Endothelial cell of umbilical vein (primary cell): ENCODE measurements at regions not wholly inside any gene's neighbourhood (a gene's known extent, or its start where the extent isn't known, plus 50 kb on each side); places are given as distances from the start of the nearest gene placed in this dataset.

Source experiments
- BruUV-seq: library from RNA; stranded (reverse); fragments of 400-500 nt; replicated peaks from 2 replicates; lab custom pipeline; 2021; lab: Mats Ljungman, UMichigan
- CTCF ChIA-PET: fragments of 300-600, 350-600 bp; sonication (Branson Sonifier 250); formaldehyde crosslinking; loops from one replicate; lab custom pipeline; 2021; ENCODE audit warnings: antibody characterized with exemption, inconsistent platforms; lab: Charles Lee
- POLR2A ChIA-PET: fragments of 300-600, 350-600 bp; sonication (Branson Sonifier 250); formaldehyde crosslinking; loops from one replicate; lab custom pipeline; 2021; ENCODE audit warnings: antibody characterized with exemption, inconsistent platforms; lab: Charles Lee
- DNase-seq: peaks from one replicate; pipeline ENCODE4 v3.0.0-alpha.2; 2011; ENCODE audit warnings: low read depth, low spot score
- FAIRE-seq: peaks from 2 replicates; lab custom pipeline; 2011; peaks lifted over from hg19 to GRCh38; lab: Jason Lieb, UNC
- H2AFZ ChIP-seq: 2 replicates; pipeline ENCODE4 v1.6.0; 2012; ENCODE audit warnings: low read depth, low read length, control low read depth, inconsistent platforms
- H3K27ac ChIP-seq: 2 replicates; pipeline ENCODE4 v1.5.1; 2011; ENCODE audit warnings: low read depth, mild to moderate bottlenecking, control low read depth, low read length, moderate library complexity; ENCODE audit not compliant: insufficient read depth
- H3K27me3 ChIP-seq, 2 experiments: 2 replicates each; pipeline versions ENCODE4 v1.6.0 to v1.6.1; 2011; ENCODE audit warnings: low read length in 2 of 2, mixed read lengths in 1 of 2; ENCODE audit not compliant: control insufficient read depth in 2 of 2, insufficient read depth in 2 of 2
- H3K36me3 ChIP-seq, 2 experiments: 2 replicates in 1 of 2; 3 replicates in 1 of 2; pipeline ENCODE4 v1.5.1; 2011; ENCODE audit warnings: low read length in 2 of 2, mild to moderate bottlenecking in 1 of 2, moderate library complexity in 1 of 2; ENCODE audit not compliant: control insufficient read depth in 2 of 2, insufficient read depth in 2 of 2; ENCODE audit errors: extremely low read depth in 1 of 2
- H3K4me1 ChIP-seq: 3 replicates; pipeline ENCODE4 v1.5.1; 2011; ENCODE audit warnings: mild to moderate bottlenecking, low read length; ENCODE audit not compliant: control insufficient read depth, insufficient read depth; ENCODE audit errors: extremely low read depth
- H3K4me2 ChIP-seq: 2 replicates; pipeline ENCODE4 v1.6.1; 2011; ENCODE audit warnings: low read length, control low read depth, mixed read lengths; ENCODE audit not compliant: insufficient read depth
- H3K4me3 ChIP-seq, 3 experiments: fragments of 200-600 bp in 1 of 3; sonication (generic), shearing (Covaris generic) in 1 of 3; replicated peaks in 1 of 3; 2 replicates each; pipeline ENCODE4 v1.5.1; 2011 to 2016; ENCODE audit warnings: control low read depth in 3 of 3, low read length in 3 of 3, mild to moderate bottlenecking in 2 of 3, inconsistent platforms in 1 of 3, low read depth in 1 of 3, moderate library complexity in 1 of 3; ENCODE audit not compliant: insufficient read depth in 1 of 3
- H3K79me2 ChIP-seq: 2 replicates; pipeline ENCODE4 v1.6.0; 2012; ENCODE audit warnings: low read length, inconsistent platforms; ENCODE audit not compliant: control insufficient read depth, insufficient read depth
- H3K9ac ChIP-seq: replicated peaks from 2 replicates; pipeline ENCODE3; 2011; ENCODE audit warnings: low read length, control low read depth; ENCODE audit not compliant: insufficient read depth; ENCODE audit errors: extremely low read depth
- H3K9me1 ChIP-seq: replicated peaks from 3 replicates; pipeline ENCODE4 v1.6.0; 2011; ENCODE audit warnings: mild to moderate bottlenecking, low read length; ENCODE audit not compliant: control insufficient read depth, insufficient read depth; ENCODE audit errors: extremely low read depth
- H3K9me3 ChIP-seq: replicated peaks from 2 replicates; pipeline ENCODE4 v1.5.1; 2012; ENCODE audit warnings: low read length, inconsistent platforms; ENCODE audit not compliant: control insufficient read depth, insufficient read depth
- H4K20me1 ChIP-seq: replicated peaks from 2 replicates; pipeline ENCODE3; 2011; ENCODE audit warnings: mild to moderate bottlenecking, low read length; ENCODE audit not compliant: control insufficient read depth, insufficient read depth; ENCODE audit errors: extremely low read depth
- EZH2 ChIP-seq: IDR thresholded peaks from 2 replicates; pipeline ENCODE4 v1.6.1; 2012; ENCODE audit warnings: borderline replicate concordance, low read depth, mild to moderate bottlenecking, moderate library complexity, low read length, inconsistent platforms; ENCODE audit not compliant: severe bottlenecking
- FOS ChIP-seq: IDR thresholded peaks from 2 replicates; pipeline ENCODE4 v1.6.1; 2011; ENCODE audit warnings: mild to moderate bottlenecking, low read length, moderate library complexity, borderline replicate concordance; ENCODE audit not compliant: insufficient read depth
- GATA2 ChIP-seq: IDR thresholded peaks from 2 replicates; pipeline ENCODE4 v1.7.0; 2011; ENCODE audit warnings: low read depth, mild to moderate bottlenecking, moderate library complexity, mixed read lengths, low read length; ENCODE audit not compliant: insufficient read length, insufficient read depth
- JUN ChIP-seq: IDR thresholded peaks from 2 replicates; pipeline ENCODE4 v1.6.1; 2011; ENCODE audit warnings: borderline replicate concordance, low read depth; ENCODE audit not compliant: insufficient read length, insufficient read depth
- MYC ChIP-seq: IDR thresholded peaks from one replicate; pipeline ENCODE4 v1.6.1; 2011; ENCODE audit warnings: mild to moderate bottlenecking, low read depth, low read length
- POLR2A ChIP-seq: IDR thresholded peaks from 2 replicates; pipeline ENCODE4 v1.6.1; 2012; ENCODE audit warnings: low read depth, mild to moderate bottlenecking, control low read depth, low read length
- POLR2AphosphoS5 ChIP-seq: IDR thresholded peaks from 2 replicates; pipeline ENCODE4 v1.6.1; 2012; ENCODE audit warnings: low read depth, mild to moderate bottlenecking, control low read depth, low read length, moderate library complexity; ENCODE audit not compliant: insufficient read depth
- dilution Hi-C: fragments of 300-500 bp; cut with MboI; formaldehyde crosslinking; loops from one replicate; pipeline ENCODE4 v1.15.0; 2019; ENCODE audit warnings: low sequenced_read_pairs; ENCODE audit not compliant: extremely low pct_ligation_motif_present
- intact Hi-C: fragments of 100-400 bp; cut with micrococcal nuclease; formaldehyde crosslinking; loops from one replicate; pipeline ENCODE4 v1.10.0; 2022
- TF ChIP-seq, protein P1 (sequence below), 2 donors: IDR thresholded peaks; 1 replicate in 1 of 2; 2 replicates in 1 of 2; pipeline ENCODE4 v1.5.1; 2011; ENCODE audit warnings: low read length in 2 of 2, mild to moderate bottlenecking in 2 of 2, moderate library complexity in 2 of 2, control low read depth in 1 of 2, inconsistent platforms in 1 of 2, low read depth in 1 of 2; ENCODE audit not compliant: insufficient read depth in 1 of 2; ENCODE audit errors: extremely low read depth in 1 of 2
- TF ChIP-seq, protein P2 (sequence below): IDR thresholded peaks from 2 replicates; pipeline ENCODE4 v1.6.1; 2011; ENCODE audit not compliant: insufficient read depth, insufficient read length

DNA sequence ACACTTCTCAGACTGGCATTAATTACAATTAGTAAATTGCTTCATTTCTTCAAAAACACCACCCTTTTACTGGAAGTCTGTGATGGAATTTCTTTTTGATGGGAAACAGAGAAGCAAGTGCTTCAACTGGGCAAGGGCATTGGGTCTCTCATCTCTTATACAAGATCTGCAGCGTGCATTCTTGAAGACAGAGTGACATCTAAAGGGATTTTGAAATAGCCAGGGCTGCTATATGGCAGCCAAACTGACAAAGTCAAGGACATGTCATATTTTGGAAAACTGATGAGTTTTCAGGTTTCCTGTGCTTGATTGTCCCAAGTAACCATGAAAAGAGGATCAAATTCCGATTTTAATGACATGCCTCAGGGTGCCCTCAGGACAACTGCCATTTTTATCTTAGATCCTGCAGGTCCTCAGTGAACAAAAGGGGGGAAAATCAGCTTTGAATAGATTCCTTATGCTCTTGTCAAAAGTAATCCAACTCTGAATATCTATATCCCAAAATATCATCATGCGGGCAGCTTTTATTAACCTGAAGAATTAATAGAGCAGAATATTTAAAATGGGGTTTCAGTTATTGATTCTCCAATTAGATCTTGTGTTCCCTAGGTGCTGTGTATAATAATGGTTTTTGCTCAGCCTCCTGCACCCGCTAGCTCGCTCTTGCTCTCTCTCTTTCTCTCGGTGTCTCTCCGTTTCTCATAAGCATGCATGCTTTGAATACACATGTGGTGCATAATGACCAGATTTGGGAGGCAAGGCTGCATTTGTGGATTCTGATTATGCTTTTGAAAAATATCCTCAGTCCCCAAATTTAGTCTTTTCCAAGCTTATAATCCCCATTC, 221.8 kb downstream of the TTLL7 start:
- POLR2A ChIA-PET: no interaction called here
- no TSS peak for BruUV-seq

More for the DNA sequence above, 221.8 kb downstream of the TTLL7 start:
- H3K79me2 ChIP-seq: no peaks in the 10 kb centered on the region
- no peaks in the 10 kb centered on the region for H4K20me1 ChIP-seq
- CTCF ChIA-PET: interaction anchor here (1.8 kb wide), 1 partner anchor 7 kb away, joined by 4 read pairs; no protein-coding TSS in a partner anchor
- intact Hi-C loops: no loop called here
- H2AFZ ChIP-seq: no peak overlapping the region
- FAIRE-seq: no peak
- DNase-seq: no peak
- dilution Hi-C loops: no loop called here
- H3K4me2 ChIP-seq: no peak overlapping the region
- H3K9me3 ChIP-seq: no peaks in the 10 kb centered on the region
- no peak for TF ChIP-seq POLR2AphosphoS5
- TF ChIP-seq, protein P1, sequence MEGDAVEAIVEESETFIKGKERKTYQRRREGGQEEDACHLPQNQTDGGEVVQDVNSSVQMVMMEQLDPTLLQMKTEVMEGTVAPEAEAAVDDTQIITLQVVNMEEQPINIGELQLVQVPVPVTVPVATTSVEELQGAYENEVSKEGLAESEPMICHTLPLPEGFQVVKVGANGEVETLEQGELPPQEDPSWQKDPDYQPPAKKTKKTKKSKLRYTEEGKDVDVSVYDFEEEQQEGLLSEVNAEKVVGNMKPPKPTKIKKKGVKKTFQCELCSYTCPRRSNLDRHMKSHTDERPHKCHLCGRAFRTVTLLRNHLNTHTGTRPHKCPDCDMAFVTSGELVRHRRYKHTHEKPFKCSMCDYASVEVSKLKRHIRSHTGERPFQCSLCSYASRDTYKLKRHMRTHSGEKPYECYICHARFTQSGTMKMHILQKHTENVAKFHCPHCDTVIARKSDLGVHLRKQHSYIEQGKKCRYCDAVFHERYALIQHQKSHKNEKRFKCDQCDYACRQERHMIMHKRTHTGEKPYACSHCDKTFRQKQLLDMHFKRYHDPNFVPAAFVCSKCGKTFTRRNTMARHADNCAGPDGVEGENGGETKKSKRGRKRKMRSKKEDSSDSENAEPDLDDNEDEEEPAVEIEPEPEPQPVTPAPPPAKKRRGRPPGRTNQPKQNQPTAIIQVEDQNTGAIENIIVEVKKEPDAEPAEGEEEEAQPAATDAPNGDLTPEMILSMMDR (IDR thresholded peaks at IDR 0.05; ENCODE audit: extremely low read depth in 1 of 2, insufficient read depth in 1 of 2, low read depth in 1 of 2, low read length in 2 of 2): no peak
- TF ChIP-seq GATA2: no peak
- TF ChIP-seq, protein P2, sequence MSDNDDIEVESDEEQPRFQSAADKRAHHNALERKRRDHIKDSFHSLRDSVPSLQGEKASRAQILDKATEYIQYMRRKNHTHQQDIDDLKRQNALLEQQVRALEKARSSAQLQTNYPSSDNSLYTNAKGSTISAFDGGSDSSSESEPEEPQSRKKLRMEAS: no peak
- no peak for TF ChIP-seq FOS
- TF ChIP-seq EZH2: no peak
- TF ChIP-seq MYC: no peak
- no peak for TF ChIP-seq POLR2A
- TF ChIP-seq JUN: no peak
- H3K27ac ChIP-seq: no peak overlapping the region
- H3K4me1 ChIP-seq: no peaks in the 10 kb centered on the region
- H3K4me3 ChIP-seq: no peak overlapping the region
- H3K9me1 ChIP-seq: no peaks in the 10 kb centered on the region
- no peak overlapping the region for H3K9ac ChIP-seq
- H3K36me3 ChIP-seq: no peaks in the 10 kb centered on the region
- H3K27me3 ChIP-seq: peaks cover 0 to 6% of the 10 kb centered on the region in 2 experiments
